Upper lobe of left lung (tissue), 6 donors: ENCODE measurements at regions not wholly inside any gene's neighbourhood (a gene's known extent, or its start where the extent isn't known, plus 50 kb on each side); places are given as distances from the start of the nearest gene placed in this dataset.
"Not testable (repeated sequence)": the region's sequence is repeated elsewhere in the genome, so short reads cannot be mapped to it uniquely, and the experiment has no call there.

ENCODE experiments used
- ATAC-seq, 2 donors: fragments of 200-7000 bp; cut with Tn5 transposase; one replicate each; pipeline ENCODE4 v1.9.1; 2022; ENCODE audit warnings: mild to moderate bottlenecking in 2 of 2, moderate library complexity in 2 of 2; ENCODE audit not compliant: low FRiP score in 2 of 2
- DNase-seq, 2 donors: peaks; one replicate each; pipeline ENCODE4 v3.0.0-alpha.2; 2019 to 2020
- H3K27ac ChIP-seq, 4 donors: fragments of 200-600 bp; sonication (generic); one replicate each; pipeline ENCODE4 v1.5.1; 2016 to 2019
- H3K27me3 ChIP-seq, 4 donors: fragments of 200-600 bp; sonication (generic); one replicate each; pipeline ENCODE4 v1.5.1; 2017 to 2019
- H3K36me3 ChIP-seq, 4 donors: fragments of 200-600 bp; sonication (generic); one replicate each; pipeline ENCODE4 v1.5.1; 2016 to 2019
- H3K4me1 ChIP-seq, 4 donors: fragments of 200-600 bp; sonication (generic); one replicate each; pipeline ENCODE4 v1.5.1; 2018 to 2019
- H3K4me3 ChIP-seq, 4 donors: fragments of 200-600 bp; sonication (generic); one replicate each; pipeline ENCODE4 v1.5.1; 2017 to 2019; ENCODE audit warnings: mild to moderate bottlenecking in 2 of 4, moderate library complexity in 1 of 4
- H3K9me3 ChIP-seq, 4 donors: fragments of 200-600 bp; sonication (generic); one replicate each; pipeline ENCODE4 v1.5.1; 2018 to 2019
- EP300 ChIP-seq, 4 donors: sonication (generic); formaldehyde crosslinking; IDR thresholded peaks; one replicate each; pipeline ENCODE4 v1.5.1; 2017; ENCODE audit warnings: antibody characterized with exemption in 4 of 4, control low read depth in 2 of 4
- POLR2A ChIP-seq, 4 donors: fragments of 450-650 bp; IDR thresholded peaks; one replicate each; pipeline ENCODE4 v1.5.1; 2016 to 2017; ENCODE audit warnings: antibody characterized with exemption in 4 of 4, mild to moderate bottlenecking in 2 of 4
- POLR2AphosphoS5 ChIP-seq, 2 donors: sonication (generic); formaldehyde crosslinking; IDR thresholded peaks; one replicate each; pipeline ENCODE4 v1.5.1; 2017; ENCODE audit warnings: antibody characterized with exemption in 2 of 2
- WGBS, 2 donors: methylation state at CpG; one replicate each; pipeline ENCODE4 v1.1.5; 2017 to 2018; 5-methylcytosine and 5-hydroxymethylcytosine counted together
- TF ChIP-seq, protein P1 (sequence below), 6 experiments: fragments of 450-650 bp in 4 of 6; fragments of 200-600 bp in 2 of 6; sonication (generic) in 2 of 6; IDR thresholded peaks; one replicate each; pipeline ENCODE4 v1.5.1; 2016 to 2019; ENCODE audit warnings: antibody characterized with exemption in 6 of 6
- donor health status: DM: no; HTN: no; CAD: no; lungs with moderate emphysema.
- donor health status: DM: no; HTN: yes; CAD: no; lungs with severe emphysema.

DNA sequence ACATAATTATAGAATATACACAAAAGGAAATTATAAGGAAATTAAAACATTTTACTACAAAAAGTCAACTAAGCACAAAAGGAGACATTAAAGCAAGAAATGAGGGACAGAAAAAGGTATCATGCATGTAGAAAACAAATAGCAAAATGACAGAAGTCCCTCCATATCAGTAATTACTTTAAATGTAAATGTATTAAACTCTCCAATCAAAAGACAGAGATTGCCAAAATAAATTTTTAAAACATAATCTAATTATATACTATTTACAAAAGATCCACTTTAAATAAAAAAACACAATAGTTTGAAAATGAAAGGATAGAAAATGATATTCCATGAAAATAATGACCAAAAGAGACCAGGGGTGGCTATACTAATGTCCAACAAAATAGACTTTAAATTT, 123.7 kb downstream of the MEX3B start:
- TF ChIP-seq POLR2A (IDR thresholded peaks at IDR 0.05) (no peak), EP300 (IDR thresholded peaks at IDR 0.05) (no peak), POLR2AphosphoS5 (IDR thresholded peaks at IDR 0.05) (no peak)
- TF ChIP-seq, protein P1, sequence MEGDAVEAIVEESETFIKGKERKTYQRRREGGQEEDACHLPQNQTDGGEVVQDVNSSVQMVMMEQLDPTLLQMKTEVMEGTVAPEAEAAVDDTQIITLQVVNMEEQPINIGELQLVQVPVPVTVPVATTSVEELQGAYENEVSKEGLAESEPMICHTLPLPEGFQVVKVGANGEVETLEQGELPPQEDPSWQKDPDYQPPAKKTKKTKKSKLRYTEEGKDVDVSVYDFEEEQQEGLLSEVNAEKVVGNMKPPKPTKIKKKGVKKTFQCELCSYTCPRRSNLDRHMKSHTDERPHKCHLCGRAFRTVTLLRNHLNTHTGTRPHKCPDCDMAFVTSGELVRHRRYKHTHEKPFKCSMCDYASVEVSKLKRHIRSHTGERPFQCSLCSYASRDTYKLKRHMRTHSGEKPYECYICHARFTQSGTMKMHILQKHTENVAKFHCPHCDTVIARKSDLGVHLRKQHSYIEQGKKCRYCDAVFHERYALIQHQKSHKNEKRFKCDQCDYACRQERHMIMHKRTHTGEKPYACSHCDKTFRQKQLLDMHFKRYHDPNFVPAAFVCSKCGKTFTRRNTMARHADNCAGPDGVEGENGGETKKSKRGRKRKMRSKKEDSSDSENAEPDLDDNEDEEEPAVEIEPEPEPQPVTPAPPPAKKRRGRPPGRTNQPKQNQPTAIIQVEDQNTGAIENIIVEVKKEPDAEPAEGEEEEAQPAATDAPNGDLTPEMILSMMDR (IDR thresholded peaks at IDR 0.05): no peak
- Histone ChIP-seq H3K36me3 (no peaks in the 10 kb centered on the region), H3K27ac (no peak overlapping the region), H3K4me1 (no peaks in the 10 kb centered on the region), H3K9me3 (peaks cover 6 to 23% (median 6%) of the 10 kb centered on the region in 4 donors), H3K4me3 (no peak overlapping the region), H3K27me3 (no peaks in the 10 kb centered on the region)
- no peak for DNase-seq
- ATAC-seq: no peak

DNA sequence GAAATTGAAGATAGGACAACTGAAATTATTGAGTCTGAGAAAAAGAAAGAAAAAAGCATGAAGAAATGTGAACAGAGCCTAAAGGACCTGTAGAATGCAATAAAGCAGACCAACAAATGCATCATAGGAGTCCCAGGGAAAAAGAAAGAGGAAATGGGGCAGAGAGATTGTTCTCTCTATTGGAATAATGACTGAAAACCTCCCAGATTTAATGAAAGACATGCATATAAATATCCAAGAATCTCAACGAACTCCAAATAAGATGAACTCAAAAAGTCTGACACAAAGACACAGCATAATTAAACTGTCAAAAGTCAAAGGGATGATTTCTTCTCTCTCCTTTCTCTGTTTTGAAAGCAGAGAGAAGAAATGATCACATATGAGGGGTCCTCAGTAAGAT, 124.7 kb downstream of the MEX3B start:
- no peak overlapping the region for H3K4me3 ChIP-seq
- no peaks in the 10 kb centered on the region for H3K4me1 ChIP-seq
- no peak for TF ChIP-seq EP300 (IDR thresholded peaks at IDR 0.05)
- TF ChIP-seq POLR2AphosphoS5 (IDR thresholded peaks at IDR 0.05): no peak
- no peak for TF ChIP-seq POLR2A (IDR thresholded peaks at IDR 0.05)
- TF ChIP-seq, protein P1 (IDR thresholded peaks at IDR 0.05): no peak
- no peak overlapping the region for H3K27ac ChIP-seq
- no peak for ATAC-seq
- WGBS, 2 donors: 88 to 94% methylated on average over 1 of the region's 1 CpG
- H3K27me3 ChIP-seq: no peaks in the 10 kb centered on the region
- no peak for DNase-seq
- H3K9me3 ChIP-seq: peaks cover 6 to 23% (median 6%) of the 10 kb centered on the region in 4 donors
- no peaks in the 10 kb centered on the region for H3K36me3 ChIP-seq

GRCh38 chr15:81918767-81919166, 127.1 kb downstream of the MEX3B start:
- not testable (repeated sequence) for H3K4me3 ChIP-seq, H3K36me3 ChIP-seq, H3K27ac ChIP-seq, ATAC-seq, H3K27me3 ChIP-seq, DNase-seq, H3K4me1 ChIP-seq
- WGBS, 2 donors: 92 to 100% methylated on average over 1 of the region's 1 CpG
- peaks cover 6 to 23% (median 6%) of the 10 kb centered on the region in 4 donors for H3K9me3 ChIP-seq

DNA sequence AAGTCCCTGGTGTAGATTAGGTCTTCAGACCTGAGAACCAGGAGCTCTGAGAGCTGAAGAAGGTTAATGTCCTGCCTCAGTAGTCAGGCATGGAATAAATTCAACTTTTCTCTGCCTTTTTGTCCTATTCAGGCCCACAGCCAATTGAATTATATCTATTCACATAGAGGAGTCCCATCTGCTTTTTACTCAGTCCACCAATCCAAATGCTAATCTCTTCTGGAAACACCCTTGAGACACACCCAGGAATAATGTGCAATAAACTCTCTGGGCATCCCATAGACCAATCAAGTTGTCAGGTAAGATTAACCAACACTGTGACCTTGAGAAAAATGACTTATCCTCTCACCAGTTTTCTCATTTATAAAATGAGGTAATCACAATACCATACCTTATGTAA, 129.4 kb downstream of the MEX3B start:
- Histone ChIP-seq H3K4me1 (no peaks in the 10 kb centered on the region), H3K4me3 (no peak overlapping the region), H3K27me3 (no peaks in the 10 kb centered on the region), H3K9me3 (peaks cover 5 to 23% (median 6%) of the 10 kb centered on the region in 4 donors), H3K36me3 (no peaks in the 10 kb centered on the region), H3K27ac (no peak overlapping the region)
- TF ChIP-seq, protein P1 (IDR thresholded peaks at IDR 0.05): no peak
- no peak for TF ChIP-seq EP300 (IDR thresholded peaks at IDR 0.05)
- ATAC-seq (no peak), DNase-seq (no peak)

DNA sequence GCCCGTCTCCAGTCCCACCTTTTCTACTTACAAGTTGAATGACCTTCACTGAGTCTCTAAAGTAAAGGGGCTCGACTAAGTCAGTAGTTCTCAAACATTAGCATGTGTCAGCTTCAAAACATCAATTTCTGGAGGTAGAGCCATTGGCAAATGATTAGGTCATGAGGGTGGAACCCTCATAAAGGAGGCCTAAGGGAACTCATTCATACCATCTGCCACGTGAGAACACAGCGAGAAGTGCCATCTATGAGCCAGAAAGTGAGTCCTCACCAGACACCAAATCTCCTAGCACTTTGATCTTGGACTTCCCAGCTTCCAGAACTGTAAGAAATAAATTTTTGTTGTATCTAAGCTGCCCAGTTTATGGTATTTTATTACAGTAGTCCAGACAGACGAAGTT, 129.8 kb downstream of the MEX3B start:
- 78 to 82% methylated on average over 5 of the region's 5 CpGs for WGBS, 2 donors
- H3K9me3 ChIP-seq: peaks cover 3 to 23% (median 5%) of the 10 kb centered on the region in 4 donors
- no peaks in the 10 kb centered on the region for H3K36me3 ChIP-seq
- ATAC-seq (no peak), DNase-seq (no peak)
- H3K27me3 ChIP-seq: no peaks in the 10 kb centered on the region
- no peaks in the 10 kb centered on the region for H3K4me1 ChIP-seq
- H3K4me3 ChIP-seq: no peak overlapping the region
- TF ChIP-seq POLR2AphosphoS5 (IDR thresholded peaks at IDR 0.05): no peak
- TF ChIP-seq EP300 (IDR thresholded peaks at IDR 0.05): no peak
- TF ChIP-seq, protein P1 (IDR thresholded peaks at IDR 0.05): no peak
- no peak for TF ChIP-seq POLR2A (IDR thresholded peaks at IDR 0.05)
- H3K27ac ChIP-seq: no peak overlapping the region
